Tibial nerve (tissue), 4 donors: ENCODE measurements at regions not wholly inside any gene's neighbourhood (a gene's known extent, or its start where the extent isn't known, plus 50 kb on each side); places are given as distances from the start of the nearest gene placed in this dataset.

ENCODE experiments used
- DNase-seq, 2 donors: peaks; one replicate each; pipeline ENCODE4 v3.0.0-alpha.2; 2019; ENCODE audit warnings: low spot score in 2 of 2
- H3K27ac ChIP-seq, 4 donors: fragments of 200-600 bp; sonication (generic) in 3 of 4; one replicate each; pipeline ENCODE4 v1.5.1; 2017 to 2019; ENCODE audit warnings: mild to moderate bottlenecking in 1 of 4
- H3K27me3 ChIP-seq, 2 donors: fragments of 200-600 bp; sonication (generic) in 1 of 2; one replicate each; pipeline versions ENCODE4 v1.5.1 to v1.6.0; 2017 to 2019
- H3K36me3 ChIP-seq, 3 donors: fragments of 200-600 bp; sonication (generic); one replicate each; pipeline ENCODE4 v1.5.1; 2018 to 2019
- H3K4me1 ChIP-seq, 4 donors: fragments of 200-600 bp; sonication (generic) in 3 of 4; one replicate each; pipeline ENCODE4 v1.5.1; 2017 to 2019
- H3K4me3 ChIP-seq, 4 donors: fragments of 200-600 bp; sonication (generic) in 3 of 4; one replicate each; pipeline ENCODE4 v1.5.1; 2017 to 2019; ENCODE audit warnings: mild to moderate bottlenecking in 1 of 4, moderate library complexity in 1 of 4
- H3K9me3 ChIP-seq, 4 donors: fragments of 200-600 bp; sonication (generic) in 3 of 4; one replicate each; pipeline ENCODE4 v1.5.1; 2017 to 2019
- CTCF ChIP-seq, 5 experiments: fragments of 200-600 bp in 3 of 5; fragments of 450-650 bp in 2 of 5; sonication (generic) in 3 of 5; IDR thresholded peaks; one replicate each; pipeline ENCODE4 v1.5.1; 2016 to 2019; ENCODE audit warnings: antibody characterized with exemption in 5 of 5, mild to moderate bottlenecking in 3 of 5, moderate library complexity in 2 of 5
- EP300 ChIP-seq, 2 donors: sonication (generic); formaldehyde crosslinking; IDR thresholded peaks; one replicate each; pipeline ENCODE4 v1.6.1; 2017; ENCODE audit warnings: antibody characterized with exemption in 2 of 2, mild to moderate bottlenecking in 1 of 2
- POLR2A ChIP-seq, 2 donors: fragments of 450-650 bp; IDR thresholded peaks; one replicate each; pipeline ENCODE4 v1.6.1; 2017; ENCODE audit warnings: antibody characterized with exemption in 2 of 2, mild to moderate bottlenecking in 2 of 2, moderate library complexity in 2 of 2
- WGBS, 2 donors: methylation state at CpG; one replicate each; pipeline ENCODE4 v1.1.5; 2018; 5-methylcytosine and 5-hydroxymethylcytosine counted together

DNA sequence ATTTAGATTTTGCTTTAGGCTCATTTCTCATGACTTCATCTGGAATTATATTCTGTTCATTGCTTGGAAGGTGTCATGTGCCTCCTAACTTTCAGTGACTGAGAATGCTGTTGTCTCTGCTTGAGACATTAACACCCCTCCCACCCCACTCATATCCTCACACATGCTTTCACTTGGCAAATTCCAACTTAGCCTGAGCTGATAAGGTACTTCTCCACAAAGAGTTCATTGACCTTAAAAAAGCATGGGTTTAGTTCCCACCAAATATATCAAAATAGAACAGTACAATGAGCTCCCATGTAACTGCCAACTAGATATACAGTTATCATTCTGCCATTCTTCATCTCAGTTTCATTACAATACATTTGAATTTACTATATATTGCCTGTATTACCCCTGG is 576.5 kb upstream of the ADGRL2 start:
- no peak for TF ChIP-seq POLR2A (IDR thresholded peaks at IDR 0.05)
- no peak for TF ChIP-seq CTCF (IDR thresholded peaks at IDR 0.05)
- H3K27ac ChIP-seq: no peak overlapping the region
- no peaks in the 10 kb centered on the region for H3K4me1 ChIP-seq
- H3K36me3 ChIP-seq: no peaks in the 10 kb centered on the region
- no peaks in the 10 kb centered on the region for H3K27me3 ChIP-seq
- peaks cover 0 to 5% (median 0%) of the 10 kb centered on the region in 4 donors for H3K9me3 ChIP-seq
- no peak overlapping the region for H3K4me3 ChIP-seq
- no peak for DNase-seq

GRCh38 chr1:81221564-81221963 is 579.2 kb upstream of the ADGRL2 start:
- H3K9me3 ChIP-seq: peaks cover 0 to 5% (median 0%) of the 10 kb centered on the region in 4 donors
- TF ChIP-seq CTCF (IDR thresholded peaks at IDR 0.05): no peak
- no peak for TF ChIP-seq POLR2A (IDR thresholded peaks at IDR 0.05)
- no peak for TF ChIP-seq EP300 (IDR thresholded peaks at IDR 0.05)
- no peaks in the 10 kb centered on the region for H3K4me1 ChIP-seq
- no peak overlapping the region for H3K4me3 ChIP-seq
- WGBS, 2 donors: 88 to 95% methylated on average over 1 to 4 of the region's 4 CpGs
- no peak overlapping the region for H3K27ac ChIP-seq
- no peaks in the 10 kb centered on the region for H3K27me3 ChIP-seq
- DNase-seq: no peak
- H3K36me3 ChIP-seq: no peaks in the 10 kb centered on the region

DNA sequence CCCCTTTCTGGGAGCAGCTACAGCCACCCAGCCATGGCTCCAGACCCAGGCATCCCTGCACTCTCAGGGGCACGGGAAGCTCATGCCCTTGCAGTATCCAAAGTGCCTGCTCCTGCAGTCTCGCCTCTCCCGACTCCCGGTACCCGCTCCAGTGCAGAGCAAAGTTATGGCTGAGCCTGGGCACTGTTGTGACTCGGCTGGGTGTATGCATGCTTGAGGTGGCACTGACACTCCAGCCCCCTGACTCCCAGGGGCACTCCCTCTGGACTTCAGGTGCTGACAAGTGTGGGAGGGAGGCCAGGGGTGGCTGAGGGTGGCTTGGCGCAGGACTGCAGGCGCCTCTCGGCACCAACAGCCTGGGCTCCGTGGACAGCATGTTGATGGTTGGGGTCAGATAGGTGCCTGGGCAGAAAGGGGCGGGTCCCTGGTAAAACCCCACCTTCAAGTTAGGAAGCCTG is 580.1 kb upstream of the ADGRL2 start:
- no peak for DNase-seq
- no peak for TF ChIP-seq POLR2A (IDR thresholded peaks at IDR 0.05)
- TF ChIP-seq CTCF (IDR thresholded peaks at IDR 0.05): no peak
- TF ChIP-seq EP300 (IDR thresholded peaks at IDR 0.05): no peak
- Histone ChIP-seq H3K4me1 (no peaks in the 10 kb centered on the region), H3K27me3 (no peaks in the 10 kb centered on the region), H3K36me3 (no peaks in the 10 kb centered on the region), H3K27ac (no peak overlapping the region), H3K9me3 (peaks cover 0 to 5% (median 0%) of the 10 kb centered on the region in 4 donors), H3K4me3 (no peak overlapping the region)
- WGBS, 2 donors: 97% methylated on average over 11 of the region's 11 CpGs; no CpG with 5 or more reads in 1 of the 2 donors

DNA sequence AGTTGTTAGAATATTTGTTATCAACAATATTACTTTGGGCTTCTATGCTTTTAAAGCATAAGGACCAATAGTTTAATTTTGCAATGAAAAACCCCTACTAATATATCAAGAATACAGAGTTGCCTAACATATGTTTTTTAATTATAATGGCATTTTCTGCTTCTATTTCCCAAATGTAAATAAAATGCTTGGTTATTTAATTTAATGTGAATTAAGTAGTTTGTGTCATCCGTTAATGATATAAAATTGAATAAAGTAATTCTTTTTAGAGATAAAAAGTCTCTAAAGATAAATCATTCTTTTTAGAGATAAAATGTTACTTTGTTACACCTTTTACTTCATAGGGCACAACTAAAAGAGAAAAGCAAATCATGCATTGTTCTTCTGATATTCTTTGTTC is 583.7 kb upstream of the ADGRL2 start:
- no peaks in the 10 kb centered on the region for H3K4me1 ChIP-seq
- H3K36me3 ChIP-seq: no peaks in the 10 kb centered on the region
- 95 to 98% methylated on average over 1 of the region's 1 CpG for WGBS, 2 donors
- no peak for DNase-seq
- H3K27me3 ChIP-seq: no peaks in the 10 kb centered on the region
- peaks cover 0 to 5% (median 0%) of the 10 kb centered on the region in 4 donors for H3K9me3 ChIP-seq
- H3K4me3 ChIP-seq: no peak overlapping the region
- no peak overlapping the region for H3K27ac ChIP-seq
- TF ChIP-seq CTCF (IDR thresholded peaks at IDR 0.05) (no peak), POLR2A (IDR thresholded peaks at IDR 0.05) (no peak), EP300 (IDR thresholded peaks at IDR 0.05) (no peak)

DNA sequence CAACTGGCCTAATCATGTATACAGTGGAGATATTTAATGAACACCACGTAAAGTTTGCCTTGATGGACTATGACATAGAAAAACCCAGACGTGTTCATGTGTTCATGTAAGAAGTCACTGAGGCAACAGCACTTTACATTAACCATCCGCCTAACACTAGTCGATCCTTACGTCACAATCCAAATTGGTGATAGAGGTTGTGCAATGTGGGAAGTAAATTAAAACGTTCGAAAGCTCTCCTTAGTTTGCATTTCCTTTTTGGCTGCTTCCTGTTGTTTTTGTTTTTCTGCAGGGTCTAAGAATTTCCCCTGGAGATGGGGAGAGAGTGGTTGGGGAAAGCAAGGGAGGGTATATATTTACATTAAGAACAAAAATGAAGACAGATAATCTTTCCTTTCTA is 587.5 kb upstream of the ADGRL2 start:
- Histone ChIP-seq H3K9me3 (no peaks in the 10 kb centered on the region), H3K27me3 (no peaks in the 10 kb centered on the region), H3K4me1 (peaks cover 0 to 4% (median 0%) of the 10 kb centered on the region in 4 donors), H3K27ac (no peak overlapping the region), H3K4me3 (no peak overlapping the region), H3K36me3 (no peaks in the 10 kb centered on the region)
- no peak for TF ChIP-seq CTCF (IDR thresholded peaks at IDR 0.05)
- 58 to 60% methylated on average over 7 of the region's 7 CpGs for WGBS, 2 donors
- DNase-seq: no peak
